ENCODE measurements at regions not wholly inside any gene's neighbourhood (a gene's known extent, or its start where the extent isn't known, plus 50 kb on each side); places are given as distances from the start of the nearest gene placed in this dataset.
"Not testable (repeated sequence)": the region's sequence is repeated elsewhere in the genome, so short reads cannot be mapped to it uniquely, and the experiment has no call there.

GRCh38 chr17:77635176-77635575 is 323.3 kb upstream of the TNRC6C start (continued):
- no peak for TF ChIP-seq MLLT10 (CRISPR knock-in tag; IDR thresholded peaks at IDR 0.05)
- TF ChIP-seq POLR2G (IDR thresholded peaks at IDR 0.05; ENCODE audit: low read depth, low read length), result no peak

DNA sequence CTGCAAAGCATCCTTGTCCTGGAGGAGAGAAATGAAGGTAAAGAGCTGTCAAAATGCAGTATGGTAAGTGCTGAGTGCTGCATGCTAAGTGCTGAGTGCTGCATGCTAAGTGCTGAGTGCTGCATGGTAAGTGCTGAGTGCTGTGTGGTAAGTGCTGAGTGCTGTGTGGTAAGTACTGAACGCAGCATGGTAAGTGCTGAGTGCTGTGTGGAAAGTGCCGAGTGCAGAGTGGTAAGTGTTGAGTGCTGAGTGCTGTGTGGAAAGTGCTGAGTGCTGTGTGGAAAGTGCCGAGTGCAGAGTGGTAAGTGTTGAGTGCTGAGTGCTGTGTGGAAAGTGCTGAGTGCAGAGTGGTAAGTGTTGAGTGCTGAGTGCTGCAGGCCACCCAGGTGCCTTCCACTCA is 322.7 kb upstream of the TNRC6C start:
- H3K9ac ChIP-seq (ENCODE audit: insufficient read depth, low read depth, low read length); H3K4me1 ChIP-seq (ENCODE audit: insufficient read depth, low read length); intact Hi-C loops (cut with micrococcal nuclease; ENCODE audit: unreplicated experiment); BruUV-seq (replicated peaks); H2AFZ ChIP-seq (ENCODE audit: low read length); H3K4me3 ChIP-seq (replicated peaks in 1 of 3; ENCODE audit: insufficient read depth in 1 of 3, low read depth in 2 of 3, low read length in 3 of 3); H3K9me3 ChIP-seq (ENCODE audit: low read length); DNase-seq (ENCODE audit: low spot score); FAIRE-seq; H3K79me2 ChIP-seq (ENCODE audit: insufficient read depth, low read length); H4K20me1 ChIP-seq (ENCODE audit: insufficient read depth, low read length); H3K27ac ChIP-seq (ENCODE audit: extremely low read length, insufficient read depth, low read length); H3K4me2 ChIP-seq (ENCODE audit: low read depth, low read length); H3K36me3 ChIP-seq (replicated peaks in 1 of 2; ENCODE audit: control insufficient read depth in 1 of 2, insufficient read depth in 2 of 2, low read length in 2 of 2); in situ Hi-C loops (cut with HindIII; ENCODE audit: extremely low pct_ligation_motif_present, low pct_unique_long_range_greater_than_20kb); ATAC-seq; CTCF ChIA-PET (ENCODE audit: low intra/inter-chr PET ratio, low total read pairs); POLR2A ChIA-PET: not testable (repeated sequence)
- TF ChIP-seq ZSCAN21 (CRISPR knock-in tag; IDR thresholded peaks at IDR 0.05; ENCODE audit: borderline replicate concordance), result peak; percentile 100
- WGBS (ENCODE audit: low lambda C conversion rate), result 0% methylated on average over 3 of the region's 3 CpGs
- peaks cover 12 to 55% of the 10 kb centered on the region in 2 experiments; a peak in 4 of 5 replicates for H3K27me3 ChIP-seq (ENCODE audit: control insufficient read depth in 1 of 2, insufficient read depth in 2 of 2, low read length in 2 of 2)

GRCh38 chr17:77636835-77637817 is 321.4 kb upstream of the TNRC6C start:
- H3K27me3 ChIP-seq (ENCODE audit: control insufficient read depth in 1 of 2, insufficient read depth in 2 of 2, low read length in 2 of 2), result peaks cover 12 to 68% of the 10 kb centered on the region in 2 experiments; a peak in 4 of 5 replicates
- POLR2A ChIA-PET, result no interaction called here
- peaks cover 3% of the 10 kb centered on the region; the same call in 1 of the 2 replicates for H4K20me1 ChIP-seq (ENCODE audit: insufficient read depth, low read length)
- CTCF ChIA-PET (ENCODE audit: low intra/inter-chr PET ratio, low total read pairs), result no interaction called here
- no peak overlapping the region for H2AFZ ChIP-seq (ENCODE audit: low read length)
- no peak for DNase-seq (ENCODE audit: low spot score)
- no peaks in the 10 kb centered on the region for H3K9me3 ChIP-seq (ENCODE audit: low read length)
- H3K4me1 ChIP-seq (ENCODE audit: insufficient read depth, low read length), result no peaks in the 10 kb centered on the region
- in situ Hi-C loops (cut with HindIII; ENCODE audit: extremely low pct_ligation_motif_present, low pct_unique_long_range_greater_than_20kb), result no loop called here
- 7% methylated on average over 18 of the region's 19 CpGs for WGBS (ENCODE audit: low lambda C conversion rate)
- TF ChIP-seq IKZF4 (CRISPR knock-in tag; IDR thresholded peaks at IDR 0.05; ENCODE audit: borderline replicate concordance, low read depth, not compliant biosample characterization) (no peak), TCF12 (IDR thresholded peaks at IDR 0.05) (no peak), TCF12 (CRISPR knock-in tag; IDR thresholded peaks at IDR 0.05) (no peak)
- H3K4me3 ChIP-seq (replicated peaks in 1 of 3; ENCODE audit: insufficient read depth in 1 of 3, low read depth in 2 of 3, low read length in 3 of 3), result no peak overlapping the region
- no peaks in the 10 kb centered on the region for H3K36me3 ChIP-seq (replicated peaks in 1 of 2; ENCODE audit: control insufficient read depth in 1 of 2, insufficient read depth in 2 of 2, low read length in 2 of 2)
- H3K9ac ChIP-seq (ENCODE audit: insufficient read depth, low read depth, low read length), result no peak overlapping the region
- no peak for FAIRE-seq
- intact Hi-C loops (cut with micrococcal nuclease; ENCODE audit: unreplicated experiment), result no loop called here
- no peak for ATAC-seq
- no peaks in the 10 kb centered on the region for H3K79me2 ChIP-seq (ENCODE audit: insufficient read depth, low read length)
- H3K4me2 ChIP-seq (ENCODE audit: low read depth, low read length), result no peak overlapping the region
- no TSS peak for BruUV-seq (replicated peaks)
- H3K27ac ChIP-seq (ENCODE audit: extremely low read length, insufficient read depth, low read length), result no peak overlapping the region

All from HepG2 (cell line).